ENCODE measurements at regions not wholly inside any gene's neighbourhood (a gene's known extent, or its start where the extent isn't known, plus 50 kb on each side); places are given as distances from the start of the nearest gene placed in this dataset.
"Not testable (repeated sequence)": the region's sequence is repeated elsewhere in the genome, so short reads cannot be mapped to it uniquely, and the experiment has no call there.

DNA sequence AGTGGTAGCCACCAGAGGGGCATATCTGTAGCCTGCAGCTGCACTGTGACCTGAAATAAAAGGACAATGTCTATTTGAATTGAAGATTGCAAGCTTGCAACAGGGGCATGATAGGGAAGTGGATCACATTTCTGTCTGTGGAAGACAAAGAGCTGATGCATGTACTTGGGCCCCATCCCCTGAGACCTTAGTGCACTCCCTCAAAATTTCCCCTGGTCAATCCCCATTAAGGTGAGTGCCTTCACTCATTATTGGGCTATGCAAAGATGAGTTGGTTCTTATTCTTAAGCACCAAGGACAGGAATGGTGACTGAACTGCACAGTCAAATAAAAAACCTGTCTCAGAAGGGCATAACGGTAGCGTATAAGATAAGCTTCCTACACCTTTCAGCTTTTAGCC, 273.1 kb upstream of the ARSJ start:
- no peaks in the 10 kb centered on the region for H3K36me3 ChIP-seq (ENCODE audit: low read depth, missing control alignments)
- no peak overlapping the region for H3K27ac ChIP-seq
- no peaks in the 10 kb centered on the region for H3K27me3 ChIP-seq
- no peaks in the 10 kb centered on the region for H3K9me3 ChIP-seq
- DNase-seq = no peak
- H3K4me3 ChIP-seq = no peak overlapping the region
- intact Hi-C loops (cut with DNase I; ENCODE audit: low total_unique reads) = no loop called here
- 92 to 95% methylated on average over 2 of the region's 2 CpGs for WGBS, 2 donors
- no peak for TF ChIP-seq POLR2A (IDR thresholded peaks at IDR 0.05)
- no peak for TF ChIP-seq CTCF (IDR thresholded peaks at IDR 0.05)
- H3K4me1 ChIP-seq = no peaks in the 10 kb centered on the region

DNA sequence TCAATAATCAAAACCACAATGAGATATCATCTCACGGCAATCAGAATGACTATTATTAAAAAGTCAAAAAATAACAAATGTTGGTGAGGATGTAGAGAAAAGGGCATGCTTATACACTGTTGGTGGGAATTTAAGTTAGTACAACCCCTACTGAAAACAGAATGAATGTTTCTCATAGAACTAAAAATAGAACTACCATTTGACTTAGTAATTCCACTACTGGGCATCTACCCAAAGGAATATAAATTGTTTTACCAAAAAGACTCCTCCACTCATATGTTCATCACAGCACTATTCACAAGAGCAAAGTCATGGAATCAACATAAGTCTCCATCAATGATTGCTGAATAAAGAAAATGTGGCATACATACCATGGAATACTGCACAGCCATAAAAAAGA, 278.1 kb upstream of the ARSJ start:
- H3K36me3 ChIP-seq (ENCODE audit: low read depth, missing control alignments) = no peaks in the 10 kb centered on the region
- DNase-seq = no peak
- no peak overlapping the region for H3K27ac ChIP-seq
- TF ChIP-seq POLR2A (IDR thresholded peaks at IDR 0.05) (no peak), CTCF (IDR thresholded peaks at IDR 0.05) (no peak)
- intact Hi-C loops (cut with DNase I; ENCODE audit: low total_unique reads) = no loop called here
- H3K4me3 ChIP-seq = no peak overlapping the region
- H3K27me3 ChIP-seq = no peaks in the 10 kb centered on the region
- no peaks in the 10 kb centered on the region for H3K9me3 ChIP-seq
- 0% methylated on average over 1 of the region's 1 CpG; no CpG with 5 or more reads in 1 of the 2 donors for WGBS, 2 donors
- no peaks in the 10 kb centered on the region for H3K4me1 ChIP-seq

GRCh38 chr4:114262421-114262820, 283.0 kb upstream of the ARSJ start:
- H3K27me3 ChIP-seq; intact Hi-C loops (cut with DNase I; ENCODE audit: low total_unique reads); DNase-seq; H3K36me3 ChIP-seq (ENCODE audit: low read depth, missing control alignments); H3K4me1 ChIP-seq; H3K27ac ChIP-seq; H3K4me3 ChIP-seq; H3K9me3 ChIP-seq: not testable (repeated sequence)
- 61% methylated on average over 1 of the region's 1 CpG; no CpG with 5 or more reads in 1 of the 2 donors for WGBS, 2 donors

DNA sequence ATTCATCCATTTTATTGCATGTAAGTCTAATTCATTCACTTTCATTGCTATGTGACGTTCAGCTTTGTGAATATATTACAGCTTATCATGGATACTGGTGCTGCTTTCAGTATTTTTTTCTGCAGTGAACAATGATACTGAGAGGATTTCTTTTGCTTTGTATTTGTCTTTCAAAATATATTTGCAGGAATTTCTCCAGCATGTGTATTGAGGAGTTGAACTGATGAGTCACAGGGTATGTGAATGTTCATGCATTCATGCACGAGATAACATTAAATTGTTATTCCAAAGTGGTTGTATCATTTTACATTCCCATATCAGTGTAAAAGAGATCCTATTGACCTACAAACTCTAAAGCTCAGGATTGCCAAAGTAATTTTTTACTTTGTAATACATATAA, 283.8 kb upstream of the ARSJ start:
- no peak overlapping the region for H3K27ac ChIP-seq
- no peaks in the 10 kb centered on the region for H3K9me3 ChIP-seq
- intact Hi-C loops (cut with DNase I; ENCODE audit: low total_unique reads) = no loop called here
- H3K4me1 ChIP-seq = no peaks in the 10 kb centered on the region
- DNase-seq = no peak
- H3K4me3 ChIP-seq = no peak overlapping the region
- 49 to 55% methylated on average over 2 of the region's 2 CpGs for WGBS, 2 donors
- no peaks in the 10 kb centered on the region for H3K27me3 ChIP-seq
- H3K36me3 ChIP-seq (ENCODE audit: low read depth, missing control alignments) = no peaks in the 10 kb centered on the region
- no peak for TF ChIP-seq POLR2A (IDR thresholded peaks at IDR 0.05)
- no peak for TF ChIP-seq CTCF (IDR thresholded peaks at IDR 0.05)

- 41 to 49% methylated on average over 1 of the region's 1 CpG for WGBS, 2 donors
- no peak overlapping the region for H3K4me3 ChIP-seq
- H3K4me1 ChIP-seq = no peaks in the 10 kb centered on the region
- H3K27me3 ChIP-seq = no peaks in the 10 kb centered on the region
- DNase-seq = no peak
- intact Hi-C loops (cut with DNase I; ENCODE audit: low total_unique reads) = no loop called here
- H3K9me3 ChIP-seq = no peaks in the 10 kb centered on the region
- TF ChIP-seq CTCF (IDR thresholded peaks at IDR 0.05) = no peak
- no peak for TF ChIP-seq POLR2A (IDR thresholded peaks at IDR 0.05)
- no peaks in the 10 kb centered on the region for H3K36me3 ChIP-seq (ENCODE audit: low read depth, missing control alignments)
- no peak overlapping the region for H3K27ac ChIP-seq
These were observed 285.0 kb upstream of the ARSJ start for GRCh38 chr4:114264452-114264851.

Measured in testis (tissue), 2 donors.